Activated CD8-positive, alpha-beta memory T cell treated with anti-CD3 and anti-CD28 coated beads, Interleukin-2, amount 10 ng/mL, durations not matched to agents 7 days and 5 days (primary cell): ENCODE measurements at regions not wholly inside any gene's neighbourhood (a gene's known extent, or its start where the extent isn't known, plus 50 kb on each side); places are given as distances from the start of the nearest gene placed in this dataset.

Experiments used
- ATAC-seq: fragments of 150-1000 bp; cut with Tn5 transposase; one replicate; pipeline ENCODE4 v1.10.0; 2021; ENCODE audit warnings: moderate library complexity
- CTCF ChIA-PET: fragments of 350-600 bp; sonication (Branson Sonifier 250); formaldehyde crosslinking; loops from one replicate; lab custom pipeline; 2021; ENCODE audit warnings: antibody characterized with exemption; lab: Charles Lee
- DNase-seq: peaks from one replicate; pipeline ENCODE4 v3.0.0-alpha.2; 2020
- H3K27ac Mint-ChIP-seq: one replicate; pipeline ENCODE4 v1.8.0; 2021; ENCODE audit warnings: mild to moderate bottlenecking, mixed read lengths
- H3K27me3 Mint-ChIP-seq: one replicate; pipeline ENCODE4 v1.8.0; 2021; ENCODE audit warnings: mixed read lengths
- H3K36me3 Mint-ChIP-seq: one replicate; pipeline ENCODE4 v1.8.0; 2021; ENCODE audit warnings: mild to moderate bottlenecking, mixed read lengths
- H3K4me1 Mint-ChIP-seq: one replicate; pipeline ENCODE4 v1.8.0; 2021; ENCODE audit warnings: mixed read lengths
- H3K4me3 Mint-ChIP-seq: one replicate; pipeline ENCODE4 v1.8.0; 2021; ENCODE audit warnings: mild to moderate bottlenecking, moderate library complexity, mixed read lengths
- H3K9me3 Mint-ChIP-seq: one replicate; pipeline ENCODE4 v1.8.0; 2022; ENCODE audit warnings: low read depth, mixed read lengths

DNA sequence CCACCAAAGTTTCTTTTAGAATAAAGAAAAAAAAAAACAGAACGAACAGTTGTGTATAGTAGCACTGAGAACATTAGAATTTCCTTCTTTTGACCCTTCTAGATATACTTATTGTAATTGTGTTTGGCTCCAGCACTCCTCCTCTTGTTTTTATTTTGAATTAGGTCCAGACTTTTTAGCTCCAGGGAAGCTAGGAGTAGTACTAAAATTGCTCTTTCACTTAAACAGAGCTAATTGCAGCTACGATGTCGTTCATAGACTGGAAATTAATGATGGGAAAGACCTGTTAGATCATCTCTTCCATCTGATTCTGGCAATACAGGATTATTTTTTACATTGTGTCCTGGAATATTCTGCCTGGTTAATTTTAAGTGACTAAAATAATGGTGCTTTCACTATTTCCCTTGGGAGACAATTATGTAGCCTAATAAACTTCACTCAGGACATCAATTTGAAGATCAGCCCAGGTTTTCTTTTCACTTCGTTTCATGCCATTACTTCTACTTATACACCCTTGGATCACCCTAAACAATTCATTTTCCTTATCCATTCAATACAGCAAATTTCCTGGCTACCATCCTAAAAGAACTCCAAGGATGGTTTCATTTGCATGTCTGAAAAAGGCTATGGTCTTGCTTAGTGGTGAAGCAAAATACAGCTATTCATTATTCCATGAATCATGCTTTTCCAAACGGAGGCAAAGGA, 480.8 kb upstream of the TECRL start:
- no peak overlapping the region for H3K27ac Mint-ChIP-seq
- H3K36me3 Mint-ChIP-seq: no peaks in the 10 kb centered on the region
- ATAC-seq (no peak), DNase-seq (no peak)
- no peaks in the 10 kb centered on the region for H3K27me3 Mint-ChIP-seq
- no peak overlapping the region for H3K4me3 Mint-ChIP-seq
- no peaks in the 10 kb centered on the region for H3K4me1 Mint-ChIP-seq
- CTCF ChIA-PET: no interaction called here
- H3K9me3 Mint-ChIP-seq: peaks cover 2% of the 10 kb centered on the region

GRCh38 chr4:64883087-64883807, 474.0 kb upstream of the TECRL start:
- Mint-ChIP-seq H3K9me3 (no peaks in the 10 kb centered on the region), H3K4me1 (peaks cover 1% of the 10 kb centered on the region), H3K4me3 (no peak overlapping the region), H3K27ac (peak overlapping the region; percentile 42), H3K36me3 (no peaks in the 10 kb centered on the region), H3K27me3 (no peaks in the 10 kb centered on the region)
- CTCF ChIA-PET: no interaction called here
- ATAC-seq (peak; percentile 39), DNase-seq (no peak)

DNA sequence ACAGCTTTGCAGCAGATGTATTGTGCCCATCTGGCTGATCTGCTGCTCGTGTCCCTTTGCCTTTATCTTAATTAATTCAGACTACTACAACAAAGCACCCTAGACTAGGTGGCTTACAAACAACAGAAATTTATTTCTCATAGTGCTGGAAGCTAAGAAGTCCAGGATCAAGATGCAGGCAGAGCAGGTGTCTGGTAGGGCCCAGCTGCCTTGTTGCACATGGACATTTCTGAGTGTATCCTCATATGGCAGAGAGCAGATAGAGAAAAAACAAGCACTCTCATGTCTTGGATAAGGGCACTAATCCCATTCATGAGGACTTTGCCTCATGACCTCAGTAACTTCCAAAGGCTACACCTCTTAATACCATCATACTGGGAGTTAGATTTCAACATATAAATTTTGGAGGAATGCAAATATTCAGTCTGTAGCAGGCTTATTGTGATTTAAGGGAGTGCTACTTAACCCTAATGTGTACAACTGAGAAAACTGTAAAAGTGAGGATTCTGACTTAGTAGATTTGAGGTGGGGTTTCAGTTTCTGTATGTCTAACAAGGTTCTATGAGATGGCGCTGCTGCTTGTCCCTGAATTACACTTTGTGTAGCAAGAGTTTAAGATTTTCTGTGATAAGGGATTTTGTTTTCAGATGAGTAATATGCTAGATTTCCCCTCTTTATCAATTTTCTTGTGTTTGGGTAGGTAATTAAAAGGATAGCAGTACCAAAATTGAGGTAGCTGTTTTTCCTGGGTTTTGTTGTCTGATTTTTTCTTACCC, 473.2 kb upstream of the TECRL start:
- DNase-seq: no peak
- no peak for ATAC-seq
- no peaks in the 10 kb centered on the region for H3K27me3 Mint-ChIP-seq
- H3K4me3 Mint-ChIP-seq: no peak overlapping the region
- no peaks in the 10 kb centered on the region for H3K9me3 Mint-ChIP-seq
- peaks cover 1% of the 10 kb centered on the region for H3K4me1 Mint-ChIP-seq
- H3K27ac Mint-ChIP-seq: peak overlapping the region; percentile 42
- CTCF ChIA-PET: no interaction called here
- no peaks in the 10 kb centered on the region for H3K36me3 Mint-ChIP-seq

DNA sequence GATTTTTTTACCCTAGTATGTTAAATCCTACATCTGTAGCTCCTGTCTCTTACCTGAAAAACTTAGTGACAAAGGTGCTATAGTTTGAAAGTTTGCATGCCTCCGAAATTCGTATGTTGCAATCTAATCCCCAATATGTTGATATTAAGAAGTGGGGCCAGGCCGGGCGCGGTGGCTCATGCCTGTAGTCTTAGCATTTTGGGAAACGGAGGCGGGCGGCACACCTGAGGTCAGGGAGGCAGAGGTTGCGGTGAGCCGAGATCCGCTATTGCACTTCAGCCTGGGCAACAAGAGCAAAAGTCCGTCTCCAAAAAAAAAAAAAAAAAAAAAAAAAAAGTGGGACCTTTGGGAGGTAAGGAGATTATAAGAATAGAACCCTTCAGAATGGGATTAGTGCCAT, 471.3 kb upstream of the TECRL start:
- H3K4me3 Mint-ChIP-seq: no peak overlapping the region
- CTCF ChIA-PET: interaction anchor here (0.7 kb wide), 1 partner anchor 113 kb away, joined by 3 read pairs; no protein-coding TSS in a partner anchor
- H3K4me1 Mint-ChIP-seq: peaks cover 1% of the 10 kb centered on the region
- no peaks in the 10 kb centered on the region for H3K36me3 Mint-ChIP-seq
- DNase-seq: no peak
- peaks cover 3% of the 10 kb centered on the region for H3K9me3 Mint-ChIP-seq
- no peak overlapping the region for H3K27ac Mint-ChIP-seq
- no peak for ATAC-seq
- no peaks in the 10 kb centered on the region for H3K27me3 Mint-ChIP-seq

GRCh38 chr4:64876021-64876420, 466.8 kb upstream of the TECRL start:
- no peaks in the 10 kb centered on the region for H3K4me1 Mint-ChIP-seq
- ATAC-seq: no peak
- CTCF ChIA-PET: no interaction called here
- DNase-seq: no peak
- H3K4me3 Mint-ChIP-seq: no peak overlapping the region
- H3K27me3 Mint-ChIP-seq: no peaks in the 10 kb centered on the region
- H3K36me3 Mint-ChIP-seq: no peaks in the 10 kb centered on the region
- H3K27ac Mint-ChIP-seq: no peak overlapping the region
- H3K9me3 Mint-ChIP-seq: peaks cover 3% of the 10 kb centered on the region

DNA sequence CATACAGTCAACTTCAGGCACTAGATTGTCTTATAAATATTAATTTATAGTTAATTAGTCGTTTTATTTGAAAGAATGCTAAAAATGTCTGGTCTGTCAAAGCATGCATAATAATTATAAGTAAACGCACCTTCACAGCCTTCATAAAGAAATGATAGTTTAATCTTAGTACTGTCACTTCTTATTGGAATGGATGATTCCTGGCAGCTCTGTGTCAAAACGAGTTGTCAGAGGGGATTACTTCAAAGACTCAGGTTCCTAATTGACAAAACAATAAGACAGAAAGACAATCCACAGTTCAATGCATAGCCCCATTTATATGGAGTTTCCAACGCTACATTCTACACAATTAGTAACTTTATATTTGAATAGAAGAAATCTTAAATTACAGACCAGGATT, 461.3 kb upstream of the TECRL start:
- Mint-ChIP-seq H3K4me3 (no peak overlapping the region), H3K27me3 (no peaks in the 10 kb centered on the region), H3K9me3 (peaks cover 4% of the 10 kb centered on the region), H3K27ac (no peak overlapping the region), H3K4me1 (no peaks in the 10 kb centered on the region), H3K36me3 (no peaks in the 10 kb centered on the region)
- ATAC-seq (no peak), DNase-seq (no peak)
- CTCF ChIA-PET: no interaction called here

GRCh38 chr4:64857815-64858214, 448.6 kb upstream of the TECRL start:
- Mint-ChIP-seq H3K27me3 (no peaks in the 10 kb centered on the region), H3K4me3 (no peak overlapping the region), H3K4me1 (no peaks in the 10 kb centered on the region), H3K9me3 (no peaks in the 10 kb centered on the region), H3K36me3 (no peaks in the 10 kb centered on the region), H3K27ac (no peak overlapping the region)
- ATAC-seq: no peak
- CTCF ChIA-PET: no interaction called here
- DNase-seq: no peak

DNA sequence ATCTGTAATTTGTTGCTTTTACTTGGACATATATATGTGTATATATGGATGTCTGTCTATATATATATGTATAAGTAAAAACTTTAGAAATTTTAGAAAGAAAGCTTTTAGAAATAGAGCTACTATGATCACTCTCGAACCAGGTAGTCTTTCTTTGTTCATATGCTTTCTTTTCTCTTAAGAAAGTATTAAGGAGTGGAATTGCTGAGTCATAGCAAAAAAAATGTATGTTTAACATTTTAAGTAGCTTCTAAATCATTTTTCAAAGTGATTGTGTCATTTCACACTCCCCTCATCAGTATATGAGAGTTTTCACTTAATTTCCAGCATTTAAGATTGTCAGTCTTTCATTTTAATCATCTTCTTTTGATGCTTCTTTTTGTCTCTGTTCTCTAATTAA, 447.9 kb upstream of the TECRL start:
- ATAC-seq (no peak), DNase-seq (no peak)
- CTCF ChIA-PET: no interaction called here
- no peaks in the 10 kb centered on the region for H3K27me3 Mint-ChIP-seq
- H3K36me3 Mint-ChIP-seq: no peaks in the 10 kb centered on the region
- no peak overlapping the region for H3K27ac Mint-ChIP-seq
- H3K4me1 Mint-ChIP-seq: no peaks in the 10 kb centered on the region
- H3K4me3 Mint-ChIP-seq: no peak overlapping the region
- no peaks in the 10 kb centered on the region for H3K9me3 Mint-ChIP-seq

GRCh38 chr4:64846417-64846816, 437.2 kb upstream of the TECRL start:
- DNase-seq: no peak
- H3K9me3 Mint-ChIP-seq: peaks cover 12% of the 10 kb centered on the region
- no peaks in the 10 kb centered on the region for H3K4me1 Mint-ChIP-seq
- H3K4me3 Mint-ChIP-seq: no peak overlapping the region
- H3K27me3 Mint-ChIP-seq: no peaks in the 10 kb centered on the region
- H3K36me3 Mint-ChIP-seq: no peaks in the 10 kb centered on the region
- no peak overlapping the region for H3K27ac Mint-ChIP-seq
- CTCF ChIA-PET: no interaction called here
- no peak for ATAC-seq

DNA sequence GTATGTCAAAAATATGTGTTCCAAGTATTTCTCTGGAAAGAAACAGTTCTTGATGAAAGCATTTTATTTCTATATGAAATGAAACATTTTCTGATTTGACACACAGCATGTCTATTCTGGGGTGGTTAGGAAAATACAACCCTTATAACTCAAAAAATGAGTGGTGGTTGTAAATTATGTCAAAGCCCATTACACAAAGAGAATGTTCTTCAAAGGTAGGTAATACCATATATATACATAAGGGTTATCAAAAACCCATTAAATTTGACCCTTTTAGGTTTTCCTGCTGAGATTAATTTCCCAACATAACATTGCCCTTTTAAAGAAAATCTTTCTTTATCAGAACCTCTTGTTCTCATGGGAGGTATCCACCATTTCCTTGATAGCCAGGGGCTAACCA, 420.5 kb upstream of the TECRL start:
- H3K36me3 Mint-ChIP-seq: no peaks in the 10 kb centered on the region

GRCh38 chr4:64824591-64824990, 415.3 kb upstream of the TECRL start:
- Mint-ChIP-seq H3K36me3 (no peaks in the 10 kb centered on the region), H3K4me3 (no peak overlapping the region), H3K9me3 (peaks cover 4% of the 10 kb centered on the region), H3K4me1 (no peaks in the 10 kb centered on the region), H3K27ac (no peak overlapping the region), H3K27me3 (no peaks in the 10 kb centered on the region)
- DNase-seq (no peak), ATAC-seq (no peak)
- CTCF ChIA-PET: no interaction called here

More for the DNA sequence above, 420.5 kb upstream of the TECRL start:
- H3K4me3 Mint-ChIP-seq: no peak overlapping the region
- H3K27me3 Mint-ChIP-seq: no peaks in the 10 kb centered on the region
- ATAC-seq (no peak), DNase-seq (no peak)
- CTCF ChIA-PET: no interaction called here
- no peak overlapping the region for H3K27ac Mint-ChIP-seq
- peaks cover 13% of the 10 kb centered on the region for H3K9me3 Mint-ChIP-seq
- no peaks in the 10 kb centered on the region for H3K4me1 Mint-ChIP-seq

DNA sequence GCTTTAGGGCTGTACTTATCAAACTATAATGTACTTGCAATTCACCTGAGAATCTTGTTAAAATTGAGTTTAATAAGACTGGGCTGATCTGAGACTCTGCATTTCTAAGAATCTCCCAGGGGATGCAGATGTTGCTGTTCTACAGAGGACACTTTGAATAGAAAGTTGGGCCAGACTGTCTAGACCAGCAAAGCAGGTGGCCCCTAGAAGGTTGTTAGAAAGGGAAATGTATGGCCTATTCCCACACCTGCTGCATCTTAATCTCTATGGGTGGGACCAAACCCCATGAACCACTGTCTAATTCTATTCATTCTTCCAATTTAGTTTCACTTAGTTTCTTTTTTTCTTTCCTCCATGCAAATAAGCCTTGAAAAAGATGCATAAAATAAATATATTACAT, 413.2 kb upstream of the TECRL start:
- Mint-ChIP-seq H3K4me3 (no peak overlapping the region), H3K27me3 (no peaks in the 10 kb centered on the region), H3K4me1 (no peaks in the 10 kb centered on the region), H3K27ac (no peak overlapping the region), H3K9me3 (peaks cover 9% of the 10 kb centered on the region), H3K36me3 (no peaks in the 10 kb centered on the region)
- CTCF ChIA-PET: no interaction called here
- ATAC-seq: no peak
- no peak for DNase-seq

DNA sequence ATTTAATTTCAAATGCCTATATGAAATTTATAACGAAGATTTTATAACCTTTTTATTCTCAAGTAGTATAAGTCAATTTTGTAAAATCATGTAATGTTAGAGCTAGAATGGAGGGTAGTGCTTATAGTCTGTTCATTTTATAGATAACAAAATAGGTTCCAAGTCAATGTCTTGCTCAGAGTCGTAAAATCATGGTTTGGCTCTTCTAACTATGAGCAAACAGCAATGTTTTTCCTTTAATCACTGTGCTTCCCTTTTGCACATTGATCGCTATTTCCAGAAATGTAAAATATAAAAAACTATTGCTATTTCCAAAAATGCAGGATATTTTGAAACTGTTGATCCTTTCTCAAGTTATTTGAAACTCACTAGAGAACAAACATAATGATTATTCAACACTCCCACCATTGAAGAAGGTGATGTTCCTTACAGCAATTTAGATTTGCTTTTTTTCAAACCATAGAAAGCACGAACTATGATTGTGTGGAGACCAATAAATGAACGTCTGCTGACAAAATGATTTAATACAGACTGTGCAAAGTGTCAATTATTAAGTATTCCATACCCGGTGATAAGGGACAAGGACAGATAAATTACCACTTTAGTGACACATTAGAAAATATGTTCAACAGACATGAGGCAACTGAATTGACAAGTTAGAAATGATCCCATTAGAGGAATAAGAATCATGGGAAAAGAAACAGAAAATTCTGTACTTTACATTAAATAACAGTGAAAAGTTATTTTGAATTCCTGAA, 412.1 kb upstream of the TECRL start:
- DNase-seq (no peak), ATAC-seq (no peak)
- Mint-ChIP-seq H3K36me3 (no peaks in the 10 kb centered on the region), H3K27ac (no peak overlapping the region), H3K4me1 (no peaks in the 10 kb centered on the region), H3K4me3 (no peak overlapping the region), H3K9me3 (peaks cover 9% of the 10 kb centered on the region), H3K27me3 (no peaks in the 10 kb centered on the region)
- CTCF ChIA-PET: no interaction called here
